K562 (cell line): ENCODE measurements at regions not wholly inside any gene's neighbourhood (a gene's known extent, or its start where the extent isn't known, plus 50 kb on each side); places are given as distances from the start of the nearest gene placed in this dataset.

Experiments used
- ATAC-seq: fragments of 200-7000 bp; cut with Tn5 transposase; 3 replicates; pipeline ENCODE4 v1.9.1; 2020; ENCODE audit warnings: moderate library complexity
- BruUV-seq: library from RNA; stranded (reverse); fragments of 400-500 nt; replicated peaks from 2 replicates; lab custom pipeline; 2021; lab: Mats Ljungman, UMichigan
- CTCF ChIA-PET: fragments of 300-600 bp; formaldehyde crosslinking; extraction: SDS; loops from one replicate; lab custom pipeline; 2021; ENCODE audit warnings: low intra/inter-chr PET ratio; lab: Yijun Ruan, JAX
- POLR2A ChIA-PET: fragments of 300-600, 350-650 bp; sonication (Branson Sonifier 250); formaldehyde crosslinking; extraction: SDS; loops from one replicate; lab custom pipeline; 2021; ENCODE audit warnings: antibody characterized with exemption, inconsistent platforms; lab: Yijun Ruan, JAX
- DNase-seq, 4 experiments: peaks; one replicate each; pipeline versions ENCODE4 v3.0.0 to v3.0.0-alpha.2; 2011 to 2018; ENCODE audit warnings: low spot score in 3 of 4, mixed read lengths in 3 of 4; ENCODE audit errors: extremely low read depth in 1 of 4
- FAIRE-seq: peaks from 2 replicates; lab custom pipeline; 2011; peaks lifted over from hg19 to GRCh38; lab: Jason Lieb, UNC
- H2AFZ ChIP-seq: 2 replicates; pipeline ENCODE4 v1.6.0; 2011; ENCODE audit warnings: low read depth, low read length, control low read depth, inconsistent platforms
- H3K27ac ChIP-seq: fragments of 200-600 bp; 3 replicates; pipeline ENCODE4 v1.8.0; 2011; ENCODE audit warnings: low read depth, mild to moderate bottlenecking, control low read depth, inconsistent platforms, low read length, moderate library complexity, mixed read lengths; ENCODE audit errors: extremely low read depth
- H3K27me3 ChIP-seq, 2 experiments: fragments of 300-600 bp in 1 of 2; 2 replicates in 1 of 2; 3 replicates in 1 of 2; pipeline versions ENCODE4 v1.6.0 to v1.8.0; 2011; ENCODE audit warnings: inconsistent platforms in 2 of 2, low read length in 2 of 2, mild to moderate bottlenecking in 1 of 2, mixed read lengths in 1 of 2, moderate library complexity in 1 of 2; ENCODE audit not compliant: control insufficient read depth in 2 of 2, insufficient read depth in 2 of 2
- H3K36me3 ChIP-seq: fragments of 300-600 bp; 3 replicates; pipeline ENCODE4 v1.8.0; 2011; ENCODE audit warnings: mild to moderate bottlenecking, low read length, inconsistent platforms; ENCODE audit not compliant: control insufficient read depth, insufficient read depth
- H3K4me1 ChIP-seq, 2 experiments: fragments of 200-600 bp in 1 of 2; replicated peaks in 1 of 2; 2 replicates in 1 of 2; 3 replicates in 1 of 2; pipeline versions ENCODE4 v1.5.1 to v1.8.0; 2011; ENCODE audit warnings: inconsistent platforms in 2 of 2, low read length in 2 of 2, mild to moderate bottlenecking in 1 of 2, mixed read lengths in 1 of 2, moderate library complexity in 1 of 2; ENCODE audit not compliant: control insufficient read depth in 2 of 2, insufficient read depth in 2 of 2
- H3K4me2 ChIP-seq: 2 replicates; pipeline ENCODE4 v1.6.1; 2011; ENCODE audit warnings: low read length, control low read depth, inconsistent platforms, mixed read lengths; ENCODE audit not compliant: insufficient read depth
- H3K4me3 ChIP-seq: fragments of 200-600 bp; sonication (generic), shearing (Covaris generic); 2 replicates; pipeline ENCODE4 v1.5.1; 2016; ENCODE audit warnings: control low read depth, inconsistent platforms
- H3K79me2 ChIP-seq: fragments of 200-600 bp; 3 replicates; pipeline ENCODE4 v1.8.0; 2011; ENCODE audit warnings: low read length, inconsistent platforms; ENCODE audit not compliant: control insufficient read depth, insufficient read depth
- H3K9ac ChIP-seq, 2 experiments: 2 replicates each; pipeline versions ENCODE4 v1.6.0 to v1.6.1; 2011; ENCODE audit warnings: low read depth in 2 of 2, low read length in 2 of 2, control low read depth in 1 of 2, inconsistent platforms in 1 of 2, mild to moderate bottlenecking in 1 of 2, mixed read lengths in 1 of 2; ENCODE audit not compliant: insufficient read depth in 1 of 2
- H3K9me1 ChIP-seq: one replicate; pipeline ENCODE4 v1.6.0; 2011; ENCODE audit warnings: inconsistent platforms, mild to moderate bottlenecking, low read length, moderate library complexity; ENCODE audit not compliant: control insufficient read depth, insufficient read depth
- H3K9me3 ChIP-seq: replicated peaks from 2 replicates; pipeline ENCODE4 v1.5.1; 2011; ENCODE audit warnings: low read depth, low read length, inconsistent platforms; ENCODE audit not compliant: control insufficient read depth, insufficient read depth
- H4K20me1 ChIP-seq: replicated peaks from 2 replicates; pipeline ENCODE4 v1.6.1; 2011; ENCODE audit warnings: low read length, inconsistent platforms, mixed read lengths; ENCODE audit not compliant: control insufficient read depth, insufficient read depth
- DIDO1 ChIP-seq: fragments of 450-650 bp; IDR thresholded peaks from 2 replicates; pipeline ENCODE4 v1.6.1; 2016; ENCODE audit warnings: low read depth, missing biosample characterization, missing genetic modification characterization
- HLTF ChIP-seq: fragments of 450-650 bp; IDR thresholded peaks from 2 replicates; pipeline ENCODE4 v1.6.1; 2016
- NR3C1 ChIP-seq: sonication (generic); formaldehyde crosslinking; IDR thresholded peaks from 2 replicates; pipeline ENCODE4 v1.8.1; 2022; ENCODE audit warnings: missing genetic modification reagents
- PHB ChIP-seq: fragments of 250-450 bp; sonication (Bioruptor Pico); IDR thresholded peaks from 2 replicates; pipeline ENCODE4 v1.5.0; 2021
- UBTF ChIP-seq, 2 experiments: IDR thresholded peaks; 2 replicates each; pipeline ENCODE4 v1.6.1; 2012; ENCODE audit warnings: improper control_type of control experiment in 2 of 2, low read depth in 2 of 2, low read length in 2 of 2, borderline replicate concordance in 1 of 2
- ZNF174 ChIP-seq: fragments of 250-450 bp; sonication (Bioruptor Pico); IDR thresholded peaks from 2 replicates; pipeline ENCODE4 v1.4.0; 2020; ENCODE audit warnings: mild to moderate bottlenecking
- ZNF347 ChIP-seq: fragments of 450-650 bp; formaldehyde crosslinking; IDR thresholded peaks from 2 replicates; pipeline ENCODE4 v1.4.0; 2020; ENCODE audit warnings: low read depth, mild to moderate bottlenecking, moderate library complexity
- WGBS: fragments of 100-300 bp; shearing (Covaris generic); methylation state at CpG from one replicate; pipeline ENCODE4 v1.1.6; 2016; ENCODE audit warnings: low coverage, mixed read lengths; ENCODE audit not compliant: insufficient coverage; ENCODE audit errors: missing lambda C conversion rate; 5-methylcytosine and 5-hydroxymethylcytosine counted together
- in situ Hi-C: fragments of 300-500 bp; cut with MboI; formaldehyde crosslinking; loops from 4 replicates; pipeline ENCODE4 v1.15.0; 2018; ENCODE audit warnings: inconsistent platforms, mixed read lengths
- intact Hi-C: fragments of 100-400 bp; cut with micrococcal nuclease; formaldehyde crosslinking; loops from 2 replicates; pipeline ENCODE4 v1.14.2; 2022

- no peak for TF ChIP-seq UBTF (IDR thresholded peaks at IDR 0.05; ENCODE audit: borderline replicate concordance in 1 of 2, low read depth in 2 of 2, low read length in 2 of 2)
- TF ChIP-seq, all 486 proteins: peak for 2
These were observed 281.3 kb downstream of the CEMIP2 start (continued) for GRCh38 chr9:71487061-71487460.

- CTCF ChIA-PET: no interaction called here
- Histone ChIP-seq H3K4me3 (no peak overlapping the region), H3K9me3 (no peaks in the 10 kb centered on the region), H3K9ac (no peak overlapping the region), H3K9me1 (no peaks in the 10 kb centered on the region), H3K4me1 (no peaks in the 10 kb centered on the region), H3K79me2 (no peaks in the 10 kb centered on the region), H3K4me2 (no peak overlapping the region), H3K27me3 (no peaks in the 10 kb centered on the region), H3K36me3 (no peaks in the 10 kb centered on the region), H3K27ac (no peak overlapping the region), H2AFZ (no peak overlapping the region), H4K20me1 (no peaks in the 10 kb centered on the region)
- TF ChIP-seq HLTF: no peak
- no peak for TF ChIP-seq PHB (CRISPR knock-in tag)
- TF ChIP-seq DIDO1 (tag): no peak
- no peak for TF ChIP-seq ZNF347 (CRISPR knock-in tag)
- no peak for TF ChIP-seq ZNF174
- no peak for TF ChIP-seq NR3C1 (CRISPR knock-in tag)
- DNase-seq (no peak), FAIRE-seq (no peak), ATAC-seq (no peak)
- intact Hi-C loops: no loop called here
- in situ Hi-C loops: no loop called here
- no TSS peak for BruUV-seq
- 0% methylated on average over 2 of the region's 2 CpGs for WGBS
- POLR2A ChIA-PET: no interaction called here
These were observed 283.0 kb downstream of the CEMIP2 start for GRCh38 chr9:71485326-71485725.
